ENCODE measurements at regions not wholly inside any gene's neighbourhood (a gene's known extent, or its start where the extent isn't known, plus 50 kb on each side); places are given as distances from the start of the nearest gene placed in this dataset.

GRCh38 chr18:7415081-7415894, 151.8 kb upstream of the PTPRM start (continued):
- TF ChIP-seq NFYB (IDR thresholded peaks at IDR 0.05; ENCODE audit: insufficient read depth, low read depth, low read length) (no peak), EZH2 (IDR thresholded peaks at IDR 0.05; ENCODE audit: borderline replicate concordance, control insufficient read depth, low read depth, low read length) (no peak), ZBTB40 (IDR thresholded peaks at IDR 0.05; ENCODE audit: borderline replicate concordance) (no peak), PML (IDR thresholded peaks at IDR 0.05; ENCODE audit: low read length) (no peak)

GRCh38 chr18:7417727-7418126, 149.4 kb upstream of the PTPRM start:
- CTCF ChIA-PET, result no interaction called here
- no peak overlapping the region for H2AFZ ChIP-seq (ENCODE audit: control insufficient read depth, low read depth, low read length)
- SMC1A ChIA-PET (ENCODE audit: uncharacterized antibody, unreplicated experiment), result no interaction called here
- ATAC-seq, result no peak
- no peaks in the 10 kb centered on the region for H3K27me3 ChIP-seq (replicated peaks in 1 of 2; ENCODE audit: control insufficient read depth in 2 of 2, insufficient read depth in 2 of 2, low read length in 1 of 2)
- 0% methylated on average over 4 of the region's 4 CpGs for WGBS (ENCODE audit: insufficient coverage, insufficient replicate concordance, low lambda C conversion rate, missing lambda C conversion rate)
- no peak for FAIRE-seq
- RAD21 ChIA-PET (ENCODE audit: unreplicated experiment), result no interaction called here
- no TSS peak for BruUV-seq (replicated peaks)
- H3K9ac ChIP-seq (ENCODE audit: control insufficient read depth, insufficient read depth, low read length), result no peak overlapping the region
- no peaks in the 10 kb centered on the region for H3K4me1 ChIP-seq (ENCODE audit: control insufficient read depth, insufficient read depth, low read length)
- no peak overlapping the region for H3K27ac ChIP-seq (ENCODE audit: control insufficient read depth, insufficient read depth)
- H4K20me1 ChIP-seq (ENCODE audit: control insufficient read depth, insufficient read depth), result no peaks in the 10 kb centered on the region
- H3K79me2 ChIP-seq (ENCODE audit: control insufficient read depth, insufficient read depth, low read length), result no peaks in the 10 kb centered on the region
- H3K36me3 ChIP-seq (ENCODE audit: control insufficient read depth in 2 of 2, insufficient read depth in 2 of 2, low read length in 1 of 2), result no peaks in the 10 kb centered on the region
- in situ Hi-C loops (cut with MboI), result no loop called here
- no peak overlapping the region for H3K4me2 ChIP-seq (ENCODE audit: control insufficient read depth, insufficient read depth)
- intact Hi-C loops (cut with micrococcal nuclease; ENCODE audit: unreplicated experiment), result no loop called here
- no peak for DNase-seq (ENCODE audit: low read depth, low spot score)
- no peaks in the 10 kb centered on the region; the same call in 2 of the 3 replicates for H3K9me3 ChIP-seq (replicated peaks; ENCODE audit: control insufficient read depth, insufficient read depth, low read length)
- POLR2A ChIA-PET, result no interaction called here
- H3K4me3 ChIP-seq, result no peak overlapping the region
- TF ChIP-seq CHD2 (IDR thresholded peaks at IDR 0.05; ENCODE audit: borderline replicate concordance, low read depth, low read length), result no peak
- TF ChIP-seq ZNF687 (IDR thresholded peaks at IDR 0.05), result no peak
- TF ChIP-seq SMAD5 (IDR thresholded peaks at IDR 0.05; ENCODE audit: low read depth), result no peak
- TF ChIP-seq FOXM1 (IDR thresholded peaks at IDR 0.05; ENCODE audit: low read depth, low read length), result no peak
- no peak for TF ChIP-seq SUPT20H (IDR thresholded peaks at IDR 0.05; ENCODE audit: borderline replicate concordance, control insufficient read depth, low read depth, low read length)
- no peak for TF ChIP-seq MTA3 (IDR thresholded peaks at IDR 0.05; ENCODE audit: borderline replicate concordance, low read length)
- no peak for TF ChIP-seq IRF4 (IDR thresholded peaks at IDR 0.05; ENCODE audit: low read depth, low read length)
